Endodermal cell (in vitro differentiated cells): ENCODE measurements at regions not wholly inside any gene's neighbourhood (a gene's known extent, or its start where the extent isn't known, plus 50 kb on each side); places are given as distances from the start of the nearest gene placed in this dataset.

ENCODE experiments used
- DNase-seq: peaks from one replicate; pipeline ENCODE4 v3.0.0-alpha.2; 2017
- H3K27ac ChIP-seq: 2 replicates; pipeline ENCODE4 v1.5.1; 2013; ENCODE audit warnings: mild to moderate bottlenecking, low read depth, low read length, moderate library complexity
- H3K27me3 ChIP-seq: 2 replicates; pipeline ENCODE4 v1.6.1; 2013; ENCODE audit warnings: mild to moderate bottlenecking, low read length, moderate library complexity; ENCODE audit not compliant: insufficient read depth, control insufficient read depth, poor library complexity, severe bottlenecking
- H3K36me3 ChIP-seq: 2 replicates; pipeline ENCODE4 v1.7.0; 2013; ENCODE audit warnings: mild to moderate bottlenecking, low read length, moderate library complexity; ENCODE audit not compliant: control insufficient read depth, insufficient read depth
- H3K4me1 ChIP-seq: one replicate; pipeline ENCODE4 v1.7.0; 2013; ENCODE audit warnings: low read length; ENCODE audit not compliant: control insufficient read depth, insufficient read depth
- H3K4me3 ChIP-seq: 2 replicates; pipeline ENCODE4 v1.5.1; 2013; ENCODE audit warnings: mild to moderate bottlenecking, low read length, moderate library complexity
- H3K9ac ChIP-seq: 2 replicates; pipeline ENCODE4 v1.6.1; 2013; ENCODE audit warnings: mild to moderate bottlenecking, low read length, moderate library complexity; ENCODE audit not compliant: poor library complexity, severe bottlenecking; ENCODE audit errors: extremely low read depth
- H3K9me3 ChIP-seq: 2 replicates; pipeline ENCODE4 v1.6.1; 2013; ENCODE audit warnings: mild to moderate bottlenecking, low read length, moderate library complexity; ENCODE audit not compliant: control insufficient read depth
- H3K27ac Mint-ChIP-seq: 2 replicates; pipeline ENCODE4 v1.8.0; 2020; ENCODE audit warnings: mixed read lengths
- H3K27me3 Mint-ChIP-seq: 2 replicates; pipeline ENCODE4 v1.8.0; 2021; ENCODE audit warnings: mild to moderate bottlenecking, mixed read lengths; ENCODE audit not compliant: insufficient read depth
- H3K36me3 Mint-ChIP-seq: 2 replicates; pipeline ENCODE4 v1.8.0; 2020; ENCODE audit warnings: low read depth, mixed read lengths
- H3K4me1 Mint-ChIP-seq: 2 replicates; pipeline ENCODE4 v1.8.0; 2020; ENCODE audit warnings: mixed read lengths
- H3K4me3 Mint-ChIP-seq: 2 replicates; pipeline ENCODE4 v1.8.0; 2020; ENCODE audit warnings: mild to moderate bottlenecking, moderate library complexity, mixed read lengths
- H3K9me3 Mint-ChIP-seq: 2 replicates; pipeline ENCODE4 v1.8.0; 2020; ENCODE audit warnings: mild to moderate bottlenecking, mixed read lengths
- WGBS, 2 experiments: methylation state at CpG; one replicate each; pipeline versions ENCODE4 v1.1.5 to v1.1.7; 2013; ENCODE audit warnings: missing lambda C conversion rate in 2 of 2, mixed read lengths in 1 of 2; ENCODE audit not compliant: insufficient coverage in 1 of 2, insufficient read length in 1 of 2; 5-methylcytosine and 5-hydroxymethylcytosine counted together
- TF ChIP-seq, protein P1 (sequence below): fragments of 200-600 bp; sonication (generic); conservative IDR thresholded peaks from 2 replicates; pipeline ENCODE4 v1.5.0; 2021; ENCODE audit warnings: antibody characterized with exemption, mild to moderate bottlenecking

DNA sequence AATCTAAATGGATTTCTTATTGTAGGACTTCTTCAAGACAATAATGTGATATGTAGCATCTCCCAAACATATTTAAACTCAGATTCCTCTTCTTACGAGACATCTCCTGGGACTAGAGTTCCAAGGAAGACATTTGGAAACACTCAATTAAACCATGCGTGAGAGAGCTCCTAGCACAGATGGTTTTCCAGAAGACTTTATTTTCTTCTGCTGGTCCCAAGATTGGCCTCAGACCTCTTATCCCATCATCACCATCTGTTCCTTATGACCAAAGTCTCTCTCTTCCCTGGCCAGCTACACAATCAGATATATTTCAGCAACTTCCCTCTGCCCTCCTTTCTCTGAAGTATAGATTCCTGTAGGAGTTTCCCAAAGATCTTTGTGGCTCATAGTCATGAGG lies 93.2 kb upstream of the JARID2 start:
- TF ChIP-seq, protein P1, sequence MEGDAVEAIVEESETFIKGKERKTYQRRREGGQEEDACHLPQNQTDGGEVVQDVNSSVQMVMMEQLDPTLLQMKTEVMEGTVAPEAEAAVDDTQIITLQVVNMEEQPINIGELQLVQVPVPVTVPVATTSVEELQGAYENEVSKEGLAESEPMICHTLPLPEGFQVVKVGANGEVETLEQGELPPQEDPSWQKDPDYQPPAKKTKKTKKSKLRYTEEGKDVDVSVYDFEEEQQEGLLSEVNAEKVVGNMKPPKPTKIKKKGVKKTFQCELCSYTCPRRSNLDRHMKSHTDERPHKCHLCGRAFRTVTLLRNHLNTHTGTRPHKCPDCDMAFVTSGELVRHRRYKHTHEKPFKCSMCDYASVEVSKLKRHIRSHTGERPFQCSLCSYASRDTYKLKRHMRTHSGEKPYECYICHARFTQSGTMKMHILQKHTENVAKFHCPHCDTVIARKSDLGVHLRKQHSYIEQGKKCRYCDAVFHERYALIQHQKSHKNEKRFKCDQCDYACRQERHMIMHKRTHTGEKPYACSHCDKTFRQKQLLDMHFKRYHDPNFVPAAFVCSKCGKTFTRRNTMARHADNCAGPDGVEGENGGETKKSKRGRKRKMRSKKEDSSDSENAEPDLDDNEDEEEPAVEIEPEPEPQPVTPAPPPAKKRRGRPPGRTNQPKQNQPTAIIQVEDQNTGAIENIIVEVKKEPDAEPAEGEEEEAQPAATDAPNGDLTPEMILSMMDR: no peak
- Mint-ChIP-seq H3K27ac (no peak overlapping the region), H3K36me3 (no peaks in the 10 kb centered on the region), H3K4me1 (no peaks in the 10 kb centered on the region), H3K27me3 (peaks cover 1% of the 10 kb centered on the region), H3K4me3 (no peak overlapping the region), H3K9me3 (no peaks in the 10 kb centered on the region)
- no peaks in the 10 kb centered on the region for H3K4me1 ChIP-seq
- H3K27ac ChIP-seq: no peak overlapping the region
- DNase-seq: no peak
- H3K4me3 ChIP-seq: no peak overlapping the region
- H3K9ac ChIP-seq: no peak overlapping the region
- no peaks in the 10 kb centered on the region for H3K9me3 ChIP-seq
- H3K36me3 ChIP-seq: no peaks in the 10 kb centered on the region
- H3K27me3 ChIP-seq: no peaks in the 10 kb centered on the region
- WGBS, 2 experiments: 93 to 96% methylated on average over 2 of the region's 2 CpGs

GRCh38 chr6:15153191-15153590 lies 92.7 kb upstream of the JARID2 start:
- Histone ChIP-seq H3K4me1 (no peaks in the 10 kb centered on the region), H3K4me3 (no peak overlapping the region), H3K27ac (no peak overlapping the region), H3K9ac (no peak overlapping the region), H3K36me3 (no peaks in the 10 kb centered on the region), H3K9me3 (no peaks in the 10 kb centered on the region), H3K27me3 (no peaks in the 10 kb centered on the region)
- Mint-ChIP-seq H3K27me3 (no peaks in the 10 kb centered on the region), H3K9me3 (no peaks in the 10 kb centered on the region), H3K27ac (no peak overlapping the region), H3K4me1 (no peaks in the 10 kb centered on the region), H3K36me3 (no peaks in the 10 kb centered on the region), H3K4me3 (no peak overlapping the region)
- 92 to 98% methylated on average over 5 to 7 of the region's 7 CpGs for WGBS, 2 experiments
- DNase-seq: no peak
- TF ChIP-seq, protein P1: no peak

DNA sequence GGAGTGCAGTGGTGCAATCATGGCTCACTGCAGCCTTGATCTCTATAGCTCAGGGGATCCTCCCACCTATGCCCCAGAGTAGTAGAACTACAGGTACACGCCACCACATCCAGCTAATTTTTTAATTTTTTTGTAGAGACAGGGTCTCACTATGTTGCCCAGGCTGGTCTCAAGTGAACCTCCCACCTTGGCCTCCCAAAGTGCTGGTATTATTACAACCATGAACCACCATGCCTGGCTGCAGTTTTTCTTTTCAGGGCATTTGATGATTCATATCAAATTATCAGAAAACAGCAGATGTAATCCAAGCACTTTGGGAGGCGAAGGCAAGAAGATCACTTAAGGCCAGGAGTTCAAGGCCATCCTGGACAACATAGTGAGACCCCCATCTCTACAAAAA lies 88.4 kb upstream of the JARID2 start:
- TF ChIP-seq, protein P1: no peak
- H3K9ac ChIP-seq: no peak overlapping the region
- DNase-seq: no peak
- Mint-ChIP-seq H3K4me1 (no peaks in the 10 kb centered on the region), H3K36me3 (no peaks in the 10 kb centered on the region), H3K9me3 (no peaks in the 10 kb centered on the region), H3K27me3 (no peaks in the 10 kb centered on the region), H3K4me3 (no peak overlapping the region), H3K27ac (no peak overlapping the region)
- H3K27me3 ChIP-seq: no peaks in the 10 kb centered on the region
- no peaks in the 10 kb centered on the region for H3K4me1 ChIP-seq
- WGBS, 2 experiments: 83% methylated on average over 1 to 2 of the region's 2 CpGs
- H3K27ac ChIP-seq: no peak overlapping the region
- H3K36me3 ChIP-seq: no peaks in the 10 kb centered on the region
- H3K4me3 ChIP-seq: no peak overlapping the region
- no peaks in the 10 kb centered on the region for H3K9me3 ChIP-seq
